ENCODE measurements at regions not wholly inside any gene's neighbourhood (a gene's known extent, or its start where the extent isn't known, plus 50 kb on each side); places are given as distances from the start of the nearest gene placed in this dataset.

- no peak overlapping the region for H3K4me2 ChIP-seq
- no peaks in the 10 kb centered on the region for H3K79me2 ChIP-seq
- H3K27ac ChIP-seq: no peak overlapping the region
- H3K4me3 ChIP-seq: no peak overlapping the region
- 95% methylated on average over 3 of the region's 3 CpGs for WGBS (ENCODE audit: low lambda C conversion rate, missing lambda C conversion rate)
- no peak for DNase-seq (ENCODE audit: low spot score)
- no peaks in the 10 kb centered on the region for H3K36me3 ChIP-seq (replicated peaks; ENCODE audit: insufficient read depth, low read depth)
- no peak overlapping the region for H2AFZ ChIP-seq
- peaks cover 13% of the 10 kb centered on the region for H3K4me1 ChIP-seq (ENCODE audit: insufficient read depth)
- H3K9me3 ChIP-seq (ENCODE audit: low read depth): peaks cover 5% of the 10 kb centered on the region
- H3K27me3 ChIP-seq: no peaks in the 10 kb centered on the region
- no peaks in the 10 kb centered on the region for H3K9me2 ChIP-seq (replicated peaks; ENCODE audit: insufficient read depth)
- H4K20me1 ChIP-seq (ENCODE audit: insufficient read depth, poor library complexity, severe bottlenecking): no peaks in the 10 kb centered on the region
- TF ChIP-seq EZH2phosphoT487 (IDR thresholded peaks at IDR 0.05; ENCODE audit: low read depth, severe bottlenecking, unreplicated experiment): no peak
- TF ChIP-seq EZH2 (IDR thresholded peaks at IDR 0.05; ENCODE audit: borderline replicate concordance): no peak
- TF ChIP-seq, protein P1, sequence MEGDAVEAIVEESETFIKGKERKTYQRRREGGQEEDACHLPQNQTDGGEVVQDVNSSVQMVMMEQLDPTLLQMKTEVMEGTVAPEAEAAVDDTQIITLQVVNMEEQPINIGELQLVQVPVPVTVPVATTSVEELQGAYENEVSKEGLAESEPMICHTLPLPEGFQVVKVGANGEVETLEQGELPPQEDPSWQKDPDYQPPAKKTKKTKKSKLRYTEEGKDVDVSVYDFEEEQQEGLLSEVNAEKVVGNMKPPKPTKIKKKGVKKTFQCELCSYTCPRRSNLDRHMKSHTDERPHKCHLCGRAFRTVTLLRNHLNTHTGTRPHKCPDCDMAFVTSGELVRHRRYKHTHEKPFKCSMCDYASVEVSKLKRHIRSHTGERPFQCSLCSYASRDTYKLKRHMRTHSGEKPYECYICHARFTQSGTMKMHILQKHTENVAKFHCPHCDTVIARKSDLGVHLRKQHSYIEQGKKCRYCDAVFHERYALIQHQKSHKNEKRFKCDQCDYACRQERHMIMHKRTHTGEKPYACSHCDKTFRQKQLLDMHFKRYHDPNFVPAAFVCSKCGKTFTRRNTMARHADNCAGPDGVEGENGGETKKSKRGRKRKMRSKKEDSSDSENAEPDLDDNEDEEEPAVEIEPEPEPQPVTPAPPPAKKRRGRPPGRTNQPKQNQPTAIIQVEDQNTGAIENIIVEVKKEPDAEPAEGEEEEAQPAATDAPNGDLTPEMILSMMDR (IDR thresholded peaks at IDR 0.05; ENCODE audit: poor library complexity): no peak
Measured at GRCh38 chr1:59085101-59085500, 211.8 kb upstream of the FGGY start.

DNA sequence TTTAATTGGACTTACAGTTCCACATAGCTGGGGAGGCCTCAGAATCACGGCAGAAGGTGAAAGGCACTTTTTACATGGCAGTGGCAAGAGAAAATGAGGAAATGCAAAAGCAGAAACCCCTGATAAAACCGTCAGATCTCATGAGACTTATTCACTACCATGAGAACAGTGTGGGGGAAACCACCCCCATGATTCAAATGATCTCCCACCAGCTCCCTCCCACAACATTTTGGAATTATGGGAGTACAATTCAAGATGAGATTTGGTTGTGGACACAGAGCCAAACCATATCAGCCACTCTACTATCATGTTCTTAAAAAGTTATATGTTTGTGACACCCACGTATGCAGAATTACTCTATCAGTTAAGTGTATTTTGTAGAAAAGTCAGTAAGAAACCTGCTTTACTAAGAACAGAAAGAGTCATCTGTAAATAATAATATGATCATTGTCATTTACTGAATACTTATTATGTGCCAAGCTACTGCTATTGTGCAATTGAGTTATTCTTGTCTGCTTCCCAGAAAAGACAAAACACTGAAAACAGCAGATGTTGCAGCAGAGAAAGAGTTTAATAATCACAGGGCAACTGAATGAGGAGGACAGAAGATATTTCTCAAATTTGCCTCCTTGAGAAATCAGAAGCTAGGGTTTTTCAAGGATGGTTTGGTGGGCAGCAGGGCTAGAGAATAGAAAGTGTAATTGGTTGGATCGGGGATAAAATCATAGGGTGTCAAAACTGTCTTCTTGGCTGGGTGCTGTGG, 207.7 kb upstream of the FGGY start:
- no peak for TF ChIP-seq EZH2 (IDR thresholded peaks at IDR 0.05; ENCODE audit: borderline replicate concordance)
- no peaks in the 10 kb centered on the region for H3K27me3 ChIP-seq

GRCh38 chr1:59089922-59090457, 206.9 kb upstream of the FGGY start:
- H2AFZ ChIP-seq: no peak overlapping the region
- DNase-seq (ENCODE audit: low spot score): no peak
- TF ChIP-seq, protein P1 (IDR thresholded peaks at IDR 0.05; ENCODE audit: poor library complexity): no peak
- TF ChIP-seq EZH2 (IDR thresholded peaks at IDR 0.05; ENCODE audit: borderline replicate concordance): no peak
- no peak overlapping the region for H3K4me2 ChIP-seq
- no peaks in the 10 kb centered on the region for H3K27me3 ChIP-seq
- H3K9me2 ChIP-seq (replicated peaks; ENCODE audit: insufficient read depth): no peaks in the 10 kb centered on the region
- peak overlapping the region; percentile 73 for H3K27ac ChIP-seq
- 90% methylated on average over 4 of the region's 4 CpGs for WGBS (ENCODE audit: low lambda C conversion rate, missing lambda C conversion rate)
- no peaks in the 10 kb centered on the region for H4K20me1 ChIP-seq (ENCODE audit: insufficient read depth, poor library complexity, severe bottlenecking)
- H3K79me2 ChIP-seq: no peaks in the 10 kb centered on the region
- peaks cover 5% of the 10 kb centered on the region for H3K9me3 ChIP-seq (ENCODE audit: low read depth)
- no peaks in the 10 kb centered on the region for H3K36me3 ChIP-seq (replicated peaks; ENCODE audit: insufficient read depth, low read depth)
- peaks cover 18% of the 10 kb centered on the region for H3K4me1 ChIP-seq (ENCODE audit: insufficient read depth)
- no peak overlapping the region for H3K4me3 ChIP-seq

More for the DNA sequence above, 207.7 kb upstream of the FGGY start:
- H4K20me1 ChIP-seq (ENCODE audit: insufficient read depth, poor library complexity, severe bottlenecking): no peaks in the 10 kb centered on the region
- peaks cover 22% of the 10 kb centered on the region for H3K4me1 ChIP-seq (ENCODE audit: insufficient read depth)
- H3K79me2 ChIP-seq: no peaks in the 10 kb centered on the region
- 90% methylated on average over 4 of the region's 4 CpGs for WGBS (ENCODE audit: low lambda C conversion rate, missing lambda C conversion rate)
- peaks cover 5% of the 10 kb centered on the region for H3K9me3 ChIP-seq (ENCODE audit: low read depth)
- H2AFZ ChIP-seq: no peak overlapping the region
- no peaks in the 10 kb centered on the region for H3K36me3 ChIP-seq (replicated peaks; ENCODE audit: insufficient read depth, low read depth)
- no peak overlapping the region for H3K4me2 ChIP-seq
- no peak overlapping the region for H3K27ac ChIP-seq
- no peak overlapping the region for H3K4me3 ChIP-seq
- H3K9me2 ChIP-seq (replicated peaks; ENCODE audit: insufficient read depth): no peaks in the 10 kb centered on the region
- DNase-seq (ENCODE audit: low spot score): no peak

DNA sequence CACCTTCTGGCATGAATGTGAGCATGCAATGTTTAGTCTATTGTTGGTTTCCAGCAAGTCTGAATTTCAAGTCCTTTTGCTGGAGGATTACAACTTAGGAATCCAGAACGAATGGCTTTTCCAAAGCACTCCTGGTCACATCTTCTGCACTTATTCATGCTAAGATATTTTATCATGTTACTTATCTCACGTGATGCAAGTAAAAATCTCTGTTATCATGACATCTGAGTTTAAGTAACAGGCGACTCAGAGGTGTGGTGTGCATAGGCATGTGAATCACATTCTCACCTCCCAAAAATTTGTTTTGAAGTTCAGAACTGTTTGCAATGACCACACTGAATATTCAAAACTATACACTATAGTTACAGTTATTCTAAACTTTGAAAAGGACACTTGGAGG, 204.8 kb upstream of the FGGY start:
- H3K4me2 ChIP-seq: no peak overlapping the region
- no peak overlapping the region for H3K4me3 ChIP-seq
- WGBS (ENCODE audit: low lambda C conversion rate, missing lambda C conversion rate): 77% methylated on average over 3 of the region's 3 CpGs
- H3K9me3 ChIP-seq (ENCODE audit: low read depth): peaks cover 5% of the 10 kb centered on the region
- H3K36me3 ChIP-seq (replicated peaks; ENCODE audit: insufficient read depth, low read depth): no peaks in the 10 kb centered on the region
- no peaks in the 10 kb centered on the region for H4K20me1 ChIP-seq (ENCODE audit: insufficient read depth, poor library complexity, severe bottlenecking)
- H2AFZ ChIP-seq: no peak overlapping the region
- H3K79me2 ChIP-seq: no peaks in the 10 kb centered on the region
- no peak for TF ChIP-seq EZH2phosphoT487 (IDR thresholded peaks at IDR 0.05; ENCODE audit: low read depth, severe bottlenecking, unreplicated experiment)
- TF ChIP-seq, protein P1 (IDR thresholded peaks at IDR 0.05; ENCODE audit: poor library complexity): no peak
- TF ChIP-seq EZH2 (IDR thresholded peaks at IDR 0.05; ENCODE audit: borderline replicate concordance): no peak
- no peak overlapping the region for H3K27ac ChIP-seq
- no peaks in the 10 kb centered on the region for H3K9me2 ChIP-seq (replicated peaks; ENCODE audit: insufficient read depth)
- peaks cover 18% of the 10 kb centered on the region for H3K4me1 ChIP-seq (ENCODE audit: insufficient read depth)
- no peaks in the 10 kb centered on the region for H3K27me3 ChIP-seq
- DNase-seq (ENCODE audit: low spot score): no peak

Data from hepatocyte (in vitro differentiated cells).